Right hindlimb (tissue), 1 donor: ENCODE measurements at regions not wholly inside any gene's neighbourhood (a gene's known extent, or its start where the extent isn't known, plus 50 kb on each side); places are given as distances from the start of the nearest gene placed in this dataset.

Experiments used
- DNase-seq: peaks from one replicate; pipeline ENCODE4 v3.0.0-alpha.2; 2018

DNA sequence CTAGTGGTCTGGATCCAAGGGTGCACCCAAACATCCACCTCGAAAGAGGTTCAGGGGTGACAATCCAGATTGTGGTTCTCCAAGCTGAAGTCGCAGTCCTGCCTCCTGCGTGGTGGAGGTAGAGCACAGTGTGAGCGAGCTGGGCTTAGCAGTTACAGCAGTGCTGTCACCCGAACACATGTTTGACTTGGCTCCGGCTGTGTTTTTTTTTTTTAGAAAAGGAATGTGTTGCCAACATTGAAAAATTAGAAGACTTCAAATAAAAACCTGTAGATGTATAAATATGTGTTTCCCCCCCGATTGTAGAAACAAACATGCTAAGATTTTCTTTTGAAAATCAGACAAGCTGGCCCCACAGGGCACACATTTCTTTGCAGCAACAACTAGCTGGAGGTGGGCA is 530.8 kb downstream of the SHQ1 start:
- no peak for DNase-seq

DNA sequence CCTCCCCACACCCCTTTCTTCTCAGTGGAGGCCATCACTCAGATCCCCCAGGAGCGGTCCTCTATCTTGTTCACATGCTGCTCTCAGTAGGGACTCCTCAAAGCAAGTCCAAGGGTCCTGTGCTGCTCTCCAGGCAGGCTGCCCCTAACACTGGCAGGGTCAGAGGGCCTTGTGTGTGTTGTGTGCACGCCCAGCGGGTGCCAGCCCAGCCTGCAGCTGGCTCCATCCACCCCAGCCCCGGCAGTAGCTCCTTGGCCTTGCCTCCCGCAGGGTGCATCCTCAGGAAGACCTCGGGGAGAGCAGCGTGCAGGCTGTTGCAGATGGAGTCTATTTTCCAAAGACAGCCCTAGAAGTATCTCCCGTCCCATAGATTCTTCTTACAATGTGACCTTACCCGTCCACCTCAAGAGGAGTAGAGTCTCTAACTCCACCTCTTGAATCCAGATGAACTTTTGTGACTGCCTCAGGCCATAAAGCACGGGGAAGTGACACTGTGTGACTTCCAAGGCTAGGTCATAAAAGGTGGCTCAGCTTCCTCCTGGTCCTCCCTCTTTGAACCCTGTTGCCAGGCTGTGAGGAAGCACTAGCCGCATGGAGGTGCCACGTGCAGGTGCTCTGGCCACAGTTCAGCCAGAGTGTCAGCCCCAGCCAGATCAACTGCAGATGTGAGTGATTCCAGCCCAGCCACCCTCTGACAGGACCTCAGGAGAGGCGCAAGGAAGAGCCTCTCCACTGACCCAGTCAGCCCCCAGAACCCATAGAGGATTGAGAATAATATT is 531.6 kb downstream of the SHQ1 start:
- no peak for DNase-seq

DNA sequence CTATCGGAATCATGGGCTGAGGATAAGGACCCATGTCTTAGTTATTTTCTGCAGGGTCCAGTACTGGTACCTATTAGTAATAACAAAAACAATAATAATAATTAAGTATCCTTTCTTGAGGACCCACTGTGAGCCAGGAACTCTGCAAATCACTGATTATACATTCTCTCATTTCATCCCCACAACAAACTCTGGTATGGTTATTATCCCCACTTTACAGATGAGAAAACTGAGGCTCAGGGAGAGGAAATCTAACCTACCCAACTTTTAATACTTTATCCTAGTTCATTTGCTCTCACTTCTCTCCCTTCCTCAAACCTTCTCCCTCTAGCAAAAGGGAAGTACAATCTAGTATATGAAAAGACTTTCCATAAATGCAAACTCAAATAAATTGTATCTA is 528.4 kb upstream of the PROK2 start:
- no peak for DNase-seq

DNA sequence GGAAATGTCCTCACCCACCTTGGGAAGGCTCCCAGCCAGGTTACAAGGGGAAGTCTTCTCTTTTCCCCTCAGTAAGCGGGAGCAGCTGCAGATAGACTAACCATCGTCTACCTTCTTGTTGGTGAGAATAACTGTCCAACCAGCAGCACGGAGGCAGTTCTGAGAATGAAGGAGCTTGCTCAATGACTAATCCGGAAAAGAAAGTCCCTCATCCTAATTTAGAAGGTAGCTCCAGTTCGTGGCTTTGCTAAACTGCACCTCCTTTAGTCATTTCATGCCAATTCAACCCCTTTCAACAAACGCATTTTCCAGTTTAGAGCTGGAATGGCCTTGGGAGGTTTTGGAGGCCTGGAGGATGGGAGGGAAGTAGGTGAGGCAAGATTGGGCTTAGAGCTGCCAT is 527.4 kb upstream of the PROK2 start:
- DNase-seq: no peak

DNA sequence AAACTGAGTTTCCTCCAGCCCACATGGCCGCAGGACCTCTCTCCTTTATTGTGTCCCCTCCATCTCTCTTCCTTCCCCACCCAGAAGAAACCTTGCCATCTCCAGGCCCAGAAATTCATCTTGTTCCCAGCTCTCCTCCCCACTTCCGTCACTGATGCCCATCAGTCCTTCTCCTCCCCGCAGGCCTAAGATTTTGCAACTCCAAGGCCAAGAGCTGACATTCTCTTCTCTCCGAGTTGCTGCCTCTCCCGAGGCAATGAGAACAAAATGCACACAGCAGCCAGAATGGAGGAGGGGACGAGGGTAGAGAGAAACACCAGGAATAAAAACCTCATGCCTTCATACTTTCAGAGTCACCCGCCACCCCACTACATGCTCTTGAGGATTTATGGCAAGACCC is 526.5 kb upstream of the PROK2 start:
- DNase-seq: no peak

DNA sequence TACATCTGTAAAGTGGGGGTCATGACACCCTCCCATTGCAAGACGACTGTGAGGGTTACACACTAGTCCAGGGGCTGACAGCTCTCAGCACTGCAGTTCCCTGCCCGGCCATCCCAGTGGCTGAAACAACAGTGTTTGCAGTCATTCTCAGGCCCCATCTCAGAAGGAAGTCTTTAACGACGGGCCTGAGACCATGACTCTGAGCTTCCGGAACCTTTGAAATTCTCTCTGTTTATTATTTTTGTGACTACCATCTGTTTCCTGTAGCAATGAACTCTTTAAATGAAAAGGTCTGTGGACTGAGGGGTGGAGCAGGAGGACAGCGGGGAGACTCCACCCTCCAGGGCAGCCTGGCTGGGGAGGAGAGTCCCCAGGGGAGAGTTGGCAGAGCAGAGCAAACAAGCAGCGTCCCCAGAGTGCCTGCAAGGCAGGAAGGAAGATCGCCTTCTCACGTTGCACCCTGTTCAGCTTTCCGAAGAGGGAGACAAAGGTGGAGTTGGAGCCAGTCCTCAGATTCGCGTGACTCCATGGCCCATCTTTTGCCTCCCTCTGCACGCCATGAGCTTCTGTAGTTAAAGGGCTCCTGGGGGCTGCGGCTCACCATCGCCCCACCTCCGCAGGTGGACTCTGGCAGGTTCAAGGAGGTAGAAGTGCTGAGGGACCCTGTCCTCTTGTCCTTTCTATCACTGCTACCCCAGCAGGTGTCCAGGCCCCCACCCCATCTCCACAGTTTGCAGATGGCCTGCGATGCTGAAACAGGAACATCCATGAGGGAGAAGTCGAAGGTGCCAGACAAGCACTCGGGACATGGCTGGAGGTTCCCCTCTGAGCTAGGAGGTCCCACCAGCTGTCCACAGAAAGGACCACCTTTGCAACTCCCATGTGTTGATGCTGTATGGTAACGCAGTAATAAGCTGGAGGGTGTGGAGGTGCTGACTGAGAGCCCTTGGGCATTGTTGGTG is 525.8 kb upstream of the PROK2 start:
- no peak for DNase-seq

DNA sequence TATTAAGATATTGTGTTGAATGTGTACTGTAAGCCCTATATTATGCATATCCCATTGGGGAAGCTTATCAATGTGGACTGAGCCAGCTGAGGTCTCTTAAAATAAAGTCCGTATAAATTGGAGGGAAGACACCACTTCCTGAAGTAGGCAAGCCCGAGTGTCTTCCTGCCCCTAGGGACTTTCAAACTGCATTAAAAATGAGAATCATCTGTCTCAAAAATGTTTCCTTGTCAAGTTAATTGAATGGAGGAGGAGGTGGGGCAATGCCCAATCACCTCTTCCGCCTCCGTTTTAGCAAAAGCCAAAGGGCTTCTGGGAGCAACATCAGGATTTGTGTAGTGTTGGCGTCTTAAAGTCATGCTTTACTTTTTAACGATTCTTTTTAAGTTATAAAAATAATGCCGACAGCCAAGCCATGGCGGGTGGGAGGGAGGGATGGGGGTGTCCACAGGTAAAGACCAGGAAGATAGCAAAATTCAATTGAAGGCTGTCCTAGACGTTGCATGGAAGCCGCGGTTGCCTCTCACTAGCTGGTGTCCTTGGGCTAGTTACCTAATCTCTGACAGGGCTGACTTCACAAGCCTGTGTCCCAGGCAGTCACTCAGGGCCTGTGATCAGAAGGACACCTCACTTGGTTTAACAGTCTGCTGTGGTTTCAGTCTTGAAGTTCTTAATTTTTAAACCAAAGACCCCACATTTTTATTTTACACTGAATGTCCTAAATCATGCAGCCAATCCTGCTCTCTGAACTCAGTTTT is 524.9 kb upstream of the PROK2 start:
- no peak for DNase-seq

DNA sequence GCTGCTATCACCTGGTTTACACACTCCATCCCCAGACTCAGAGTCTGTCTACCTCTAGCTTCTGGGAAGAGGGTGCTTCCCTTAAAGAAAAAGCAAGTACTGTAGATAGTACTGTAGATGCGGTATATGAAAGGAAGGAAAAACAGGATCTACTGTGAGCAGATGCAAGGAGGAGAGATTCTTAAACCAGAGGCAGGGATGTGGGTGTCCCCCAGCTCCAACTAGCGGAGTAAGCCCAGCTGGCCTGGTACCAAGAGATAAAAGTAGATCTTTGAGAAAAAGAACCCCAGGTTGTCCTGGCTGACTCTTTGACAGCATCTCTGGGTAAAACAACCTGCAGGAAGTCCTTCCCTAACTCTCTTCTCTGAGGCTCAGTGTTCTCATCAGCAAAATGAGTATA is 523.7 kb upstream of the PROK2 start:
- no peak for DNase-seq

DNA sequence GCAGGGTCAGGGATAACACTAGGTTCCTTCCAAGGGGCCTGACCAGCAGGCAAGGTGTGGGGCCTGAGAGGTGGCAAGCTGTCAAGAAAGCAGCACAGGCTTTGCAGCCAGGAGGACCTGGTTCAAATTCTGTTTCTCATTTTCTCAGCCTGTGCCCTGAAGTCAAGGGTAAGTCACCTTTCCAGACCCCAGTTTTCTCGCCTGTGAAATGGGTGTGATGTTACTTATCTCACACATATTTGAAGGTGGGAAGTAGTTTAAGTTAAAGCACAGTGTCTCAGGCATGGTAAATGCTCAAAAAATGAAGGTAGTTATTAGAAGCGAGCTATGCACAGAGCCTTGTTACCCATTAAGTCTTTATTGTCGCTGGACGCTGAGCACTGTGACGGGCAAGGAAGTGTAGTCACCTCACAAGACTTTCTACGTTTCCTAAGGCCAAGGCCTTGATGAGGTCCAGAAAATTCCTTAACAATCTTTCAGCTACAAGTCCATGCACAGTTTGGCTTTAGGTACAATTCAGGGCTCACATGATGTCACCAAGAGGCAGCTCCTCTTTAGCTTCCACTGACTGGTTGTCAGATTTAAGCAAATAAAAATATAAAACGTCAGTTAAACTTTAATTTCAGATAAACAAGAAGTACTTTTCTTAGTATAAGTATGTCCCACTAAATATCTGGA is 522.6 kb upstream of the PROK2 start:
- DNase-seq: no peak

DNA sequence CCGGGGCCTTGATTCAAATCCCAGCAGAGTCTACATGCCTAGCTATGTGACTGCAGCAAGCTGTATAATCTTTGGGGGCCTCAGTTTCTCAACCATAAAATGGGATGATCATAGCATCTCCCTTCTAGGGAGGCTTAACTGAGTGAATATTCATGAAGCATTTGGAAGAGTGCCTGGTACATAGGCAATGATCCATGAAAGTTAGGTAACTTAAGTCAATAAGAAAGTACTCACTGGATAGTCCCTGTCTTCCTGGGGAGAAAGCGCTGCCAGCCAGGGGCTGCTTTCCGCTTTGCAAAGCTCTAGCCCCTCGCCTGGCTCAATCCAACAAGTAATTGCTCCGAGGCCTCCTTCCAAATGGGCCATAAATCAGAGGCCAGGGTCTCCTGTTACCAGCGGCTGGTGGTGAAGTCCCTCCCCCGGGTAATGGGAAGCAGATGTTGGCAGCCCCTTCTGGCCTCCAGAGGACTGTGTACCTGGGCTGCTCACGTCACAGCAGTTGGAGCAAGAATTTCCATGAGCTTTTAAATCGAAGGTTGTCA is 521.9 kb upstream of the PROK2 start:
- DNase-seq: peak; percentile 90

DNA sequence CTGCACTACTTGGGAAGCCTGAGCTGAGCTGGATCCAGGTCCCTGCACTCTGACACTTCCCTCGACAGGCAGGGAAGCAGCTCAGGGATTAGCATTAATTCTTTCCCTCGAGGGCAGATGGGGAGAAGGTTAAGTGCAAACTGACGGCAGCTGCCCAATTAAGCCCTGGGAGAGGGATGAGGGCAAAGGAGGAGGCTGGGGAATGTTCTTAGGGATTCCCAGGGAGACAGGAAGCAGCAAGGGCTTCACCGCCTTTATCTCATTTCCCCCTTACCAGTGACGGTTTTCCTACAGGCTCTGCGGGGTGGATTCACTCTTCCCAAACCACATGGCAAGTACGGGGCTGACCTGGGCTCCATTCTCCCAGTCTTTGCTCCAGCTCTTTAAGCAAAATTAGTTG is 519.0 kb upstream of the PROK2 start:
- DNase-seq: no peak

DNA sequence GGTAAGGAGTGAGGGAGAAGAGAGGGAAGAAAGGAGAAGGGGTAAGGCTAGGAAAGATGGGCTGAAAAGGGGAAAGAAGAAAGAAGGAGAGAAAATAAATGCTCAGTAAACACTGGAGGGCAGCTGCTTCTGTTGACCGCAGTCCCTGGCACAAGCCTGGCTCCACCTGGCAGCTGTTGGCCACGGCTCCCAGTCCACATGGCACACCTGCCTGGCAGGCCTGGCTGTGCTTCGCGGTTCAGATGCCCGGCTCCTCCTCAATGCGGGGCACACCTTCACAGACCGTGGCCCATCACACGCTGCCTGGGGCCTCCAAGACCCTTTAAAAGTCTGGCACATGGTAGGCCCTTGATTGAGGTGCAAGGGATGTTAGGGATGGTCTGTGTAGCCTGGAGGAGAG is 516.8 kb upstream of the PROK2 start:
- no peak for DNase-seq

DNA sequence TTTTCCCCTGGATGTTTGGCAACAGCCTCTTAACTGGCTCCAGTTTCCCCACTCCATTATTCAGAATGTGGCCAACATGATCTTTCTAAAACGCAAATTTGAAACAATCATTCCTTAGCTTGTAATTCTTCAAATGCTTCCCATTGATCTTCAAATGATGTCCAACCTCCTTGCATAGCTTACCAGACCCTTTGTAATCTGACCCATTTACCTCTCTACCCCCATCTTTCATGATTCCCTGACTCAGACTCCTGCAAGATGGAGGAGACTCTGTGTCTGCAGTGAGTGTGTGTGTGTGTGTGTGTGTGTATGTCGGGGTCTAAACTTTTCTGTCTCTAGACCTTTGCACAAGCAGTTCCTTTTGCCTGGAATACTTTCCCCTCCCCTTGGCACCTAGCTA is 515.7 kb upstream of the PROK2 start:
- no peak for DNase-seq

DNA sequence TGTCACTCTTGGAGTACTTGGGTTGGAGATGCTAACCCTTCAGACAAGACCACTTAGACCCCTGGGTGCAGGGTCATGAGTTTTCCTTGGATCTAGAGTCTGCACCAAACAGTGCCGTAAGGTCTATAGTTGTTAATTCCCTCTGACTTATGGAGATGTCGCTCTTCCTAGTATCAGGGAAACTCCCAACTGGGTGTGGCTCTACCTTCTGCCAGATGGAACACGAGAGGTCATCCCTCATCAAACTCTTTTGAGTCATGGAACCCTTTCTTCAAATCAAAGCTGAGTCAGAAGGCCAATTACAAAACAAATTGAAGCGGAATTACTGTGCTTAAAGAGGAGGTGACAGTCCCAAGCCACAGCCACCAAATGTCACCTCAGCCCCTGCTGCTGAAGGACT is 514.9 kb upstream of the PROK2 start:
- DNase-seq: no peak

DNA sequence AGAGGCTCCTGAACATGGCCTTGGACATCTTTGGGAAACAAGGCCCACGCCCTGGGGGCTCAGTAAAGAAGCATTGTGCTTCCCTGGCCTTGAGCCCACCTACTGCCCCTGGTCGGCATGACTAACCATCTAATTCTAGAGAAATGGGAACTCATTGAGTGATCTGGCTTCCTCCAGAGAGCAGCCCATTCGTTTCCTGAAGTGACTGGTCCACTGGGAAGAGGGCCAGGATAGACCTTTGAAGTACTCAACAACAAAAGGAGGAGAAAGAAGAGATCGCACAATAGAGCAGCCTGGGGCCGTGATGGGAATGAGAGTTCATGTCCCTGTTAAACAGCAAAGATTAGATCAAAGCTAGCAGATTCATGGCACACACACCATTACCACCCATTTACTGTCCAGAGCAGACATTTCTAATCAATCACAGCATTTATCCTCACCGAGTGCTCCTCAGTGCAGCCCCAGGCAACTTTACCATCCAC is 514.4 kb upstream of the PROK2 start:
- DNase-seq: no peak

DNA sequence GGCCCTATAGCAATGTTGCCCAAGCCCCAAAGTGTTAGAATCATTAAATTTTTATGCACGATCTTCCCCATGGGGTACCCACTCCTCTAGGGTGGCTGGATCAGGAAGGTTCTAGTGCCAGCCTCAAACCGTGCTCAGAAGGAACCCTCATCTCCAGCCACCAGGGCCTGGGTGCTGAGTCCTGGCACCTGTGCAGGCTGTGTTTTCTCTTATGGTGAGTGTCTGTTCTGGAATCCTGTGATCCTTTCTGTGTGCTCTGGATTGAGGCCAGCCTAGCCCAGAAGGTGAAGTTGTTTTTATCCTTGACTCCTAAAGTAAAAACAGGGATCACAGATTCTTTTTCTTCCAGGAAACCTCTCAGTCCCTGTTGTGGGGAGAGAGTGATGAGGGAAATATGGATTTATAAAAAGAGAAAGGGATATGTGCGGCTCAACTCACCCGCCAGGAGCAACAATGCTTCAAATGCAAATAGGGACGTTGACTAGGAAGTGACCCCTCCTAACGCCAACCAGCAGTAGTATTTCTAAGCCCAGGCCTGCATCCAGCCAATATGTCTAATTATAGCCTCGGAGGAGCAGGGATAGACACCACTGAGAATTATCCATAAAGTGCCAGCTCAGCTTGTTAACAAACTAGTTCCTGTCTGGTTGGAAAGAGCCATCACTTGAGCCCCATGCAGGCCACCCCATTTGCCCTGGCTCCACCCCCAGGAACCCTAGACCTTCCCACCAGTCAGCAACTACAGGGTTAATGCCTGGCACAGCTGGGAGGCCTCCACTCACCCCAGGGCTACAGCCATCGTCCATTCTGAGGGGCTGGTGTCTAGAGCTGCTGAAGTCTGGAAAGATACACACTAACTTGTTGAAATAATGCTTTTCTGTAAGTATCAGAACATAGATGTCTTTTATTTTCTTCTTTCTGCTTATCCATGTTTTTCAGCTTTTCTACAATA is 513.5 kb upstream of the PROK2 start:
- no peak for DNase-seq

DNA sequence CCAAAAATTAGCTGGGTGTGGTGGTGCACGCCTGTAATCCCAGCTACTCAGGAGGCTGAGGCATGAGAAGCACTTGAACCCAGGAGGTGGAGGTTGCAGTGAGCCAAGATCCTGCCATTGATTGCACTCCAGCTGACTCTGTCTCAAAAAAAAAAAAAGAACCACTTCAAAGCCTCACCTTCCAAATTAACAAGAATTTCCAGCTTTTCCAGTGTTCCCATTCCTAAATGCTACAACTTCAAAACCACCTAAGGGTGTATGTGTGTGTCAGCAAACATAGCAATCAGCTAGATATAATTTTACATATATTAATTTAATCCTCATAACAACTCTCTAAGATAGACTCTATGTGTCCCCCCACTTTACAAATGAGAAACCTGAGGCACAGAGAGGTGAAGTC is 512.5 kb upstream of the PROK2 start:
- no peak for DNase-seq

DNA sequence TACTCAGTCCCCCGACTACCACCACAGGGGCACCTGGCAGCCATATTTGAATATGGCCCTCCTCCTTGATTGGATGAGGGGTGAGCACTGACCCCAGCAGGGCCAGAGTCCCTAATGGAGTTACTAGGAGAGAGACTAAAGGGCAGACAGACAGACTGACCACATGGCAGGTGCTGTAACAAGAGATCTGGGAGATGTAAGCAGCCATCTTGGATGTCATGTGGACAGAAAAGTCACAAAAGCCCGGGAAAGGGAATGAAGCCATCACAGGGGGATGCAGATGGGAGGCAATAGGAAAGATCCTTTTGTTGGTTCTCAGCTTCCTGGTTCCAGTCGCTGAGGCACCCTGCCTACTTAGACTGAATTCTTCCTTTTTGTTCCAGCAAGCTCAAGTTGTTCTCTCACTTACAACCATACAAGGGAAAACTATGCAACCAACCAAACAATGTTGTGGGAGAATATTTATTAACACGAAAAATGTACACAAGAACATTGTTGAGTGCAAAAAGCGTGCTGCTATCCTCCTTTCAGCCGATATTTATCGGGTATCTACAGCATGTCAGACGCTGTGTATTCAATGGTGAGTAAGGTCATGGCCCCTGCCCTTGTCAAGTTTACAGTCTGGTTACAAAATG is 511.6 kb upstream of the PROK2 start:
- DNase-seq: no peak

DNA sequence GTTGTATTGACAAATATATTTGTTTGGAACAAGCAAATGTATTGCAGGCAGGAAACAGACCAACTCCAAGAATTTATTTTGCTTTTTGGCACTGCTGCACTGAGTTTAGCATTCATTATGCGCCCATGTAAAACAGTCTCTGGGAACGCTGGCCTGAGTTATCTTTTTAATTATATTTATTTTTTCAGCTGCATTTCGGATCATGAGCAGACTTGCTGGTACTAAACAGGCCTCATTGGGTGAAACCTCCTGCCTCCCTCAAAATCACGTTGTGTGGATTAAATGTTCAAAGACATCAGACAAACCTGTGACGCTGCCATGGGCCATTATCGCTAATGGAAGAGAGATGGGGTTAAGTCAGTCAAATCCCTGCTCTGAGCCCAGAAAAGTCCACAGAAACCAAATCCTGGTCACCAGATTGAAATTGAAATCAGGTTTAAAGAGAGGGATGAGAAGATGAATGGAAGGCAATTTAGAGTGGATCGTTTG is 511.1 kb upstream of the PROK2 start:
- no peak for DNase-seq

DNA sequence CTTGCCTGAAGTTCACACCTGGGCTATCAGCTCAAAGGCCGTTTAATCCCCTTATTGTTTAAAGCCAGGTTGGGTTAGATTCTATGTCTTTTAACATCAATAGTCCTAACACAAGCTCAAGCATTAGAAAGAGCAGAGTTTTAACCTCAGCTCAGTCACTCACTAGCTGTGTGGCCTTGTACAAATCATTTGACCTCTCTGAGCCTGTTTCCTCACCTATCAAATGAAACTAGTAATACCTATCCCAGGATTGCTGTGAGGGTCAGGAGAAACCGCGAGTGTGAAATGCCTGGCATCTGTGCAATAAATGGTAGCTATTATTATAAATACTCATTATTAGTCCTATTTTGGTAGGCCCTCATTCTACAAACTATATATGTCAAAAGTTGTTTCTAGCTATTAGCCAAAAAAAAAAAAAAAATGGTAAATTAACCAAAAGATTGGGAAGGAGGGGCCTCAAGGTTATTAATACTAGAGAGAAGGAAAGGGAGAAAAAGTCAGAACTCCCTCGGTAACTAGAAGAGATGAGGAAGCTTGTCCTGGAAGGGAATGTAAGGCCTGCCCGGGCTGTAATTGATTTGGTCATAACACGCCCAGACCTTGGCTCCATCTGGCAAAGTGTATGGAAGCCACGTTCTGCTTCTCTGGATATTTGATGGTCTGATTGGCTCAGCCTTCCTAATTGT is 510.5 kb upstream of the PROK2 start:
- DNase-seq: no peak
